A673 (cell line): ENCODE measurements at regions not wholly inside any gene's neighbourhood (a gene's known extent, or its start where the extent isn't known, plus 50 kb on each side); places are given as distances from the start of the nearest gene placed in this dataset.

Experiments
- CTCF ChIP-seq: fragments of 300-800, 200-600 bp; sonication (generic); conservative IDR thresholded peaks from 2 replicates; pipeline ENCODE4 v1.5.1; 2017; ENCODE audit warnings: low read depth, mild to moderate bottlenecking, antibody characterized with exemption, low read length, moderate library complexity, mixed read lengths
- EZH2 ChIP-seq: fragments of 200-600 bp; sonication (generic); IDR thresholded peaks from 2 replicates; pipeline ENCODE4 v1.6.1; 2017; ENCODE audit warnings: borderline replicate concordance, low read depth, mild to moderate bottlenecking, mixed read lengths, antibody characterized with exemption, low read length; ENCODE audit not compliant: poor library complexity, severe bottlenecking

GRCh38 chr11:134841411-134841810 is 429.4 kb upstream of the B3GAT1 start:
- TF ChIP-seq CTCF, result no peak
- no peak for TF ChIP-seq EZH2
